ENCODE measurements at regions not wholly inside any gene's neighbourhood (a gene's known extent, or its start where the extent isn't known, plus 50 kb on each side); places are given as distances from the start of the nearest gene placed in this dataset.

DNA sequence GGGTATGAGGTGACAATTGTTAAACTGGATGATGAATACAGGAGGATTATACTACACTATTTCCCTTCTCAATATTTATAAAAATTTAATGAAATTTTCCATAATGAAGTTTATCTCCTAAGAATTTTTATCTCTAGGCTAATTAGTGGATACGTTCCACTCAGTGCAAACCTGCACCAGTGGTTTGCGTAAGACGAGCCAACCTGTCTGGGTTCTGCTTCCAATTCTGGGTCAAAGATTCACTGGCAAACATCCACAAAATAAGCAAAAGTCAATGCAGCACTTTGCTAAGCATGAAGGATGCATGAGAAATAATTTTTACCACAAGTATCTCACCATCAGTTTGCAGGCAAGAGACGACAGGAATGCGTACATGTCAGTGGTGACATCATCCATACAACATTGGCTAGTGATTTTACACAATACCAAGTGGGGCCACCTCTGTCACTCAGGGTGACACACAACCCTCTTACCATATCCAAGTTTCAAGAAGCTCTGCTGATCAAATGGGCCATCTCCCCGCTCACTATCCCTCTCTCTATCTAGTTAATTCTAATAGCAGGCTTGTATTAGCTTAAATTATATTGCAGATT is 51.7 kb downstream of the FAM50B start:
- H3K27me3 ChIP-seq (ENCODE audit: control insufficient read depth in 1 of 2, insufficient read depth in 2 of 2, low read length in 2 of 2) = peaks cover 0 to 2% of the 10 kb centered on the region in 2 donors

DNA sequence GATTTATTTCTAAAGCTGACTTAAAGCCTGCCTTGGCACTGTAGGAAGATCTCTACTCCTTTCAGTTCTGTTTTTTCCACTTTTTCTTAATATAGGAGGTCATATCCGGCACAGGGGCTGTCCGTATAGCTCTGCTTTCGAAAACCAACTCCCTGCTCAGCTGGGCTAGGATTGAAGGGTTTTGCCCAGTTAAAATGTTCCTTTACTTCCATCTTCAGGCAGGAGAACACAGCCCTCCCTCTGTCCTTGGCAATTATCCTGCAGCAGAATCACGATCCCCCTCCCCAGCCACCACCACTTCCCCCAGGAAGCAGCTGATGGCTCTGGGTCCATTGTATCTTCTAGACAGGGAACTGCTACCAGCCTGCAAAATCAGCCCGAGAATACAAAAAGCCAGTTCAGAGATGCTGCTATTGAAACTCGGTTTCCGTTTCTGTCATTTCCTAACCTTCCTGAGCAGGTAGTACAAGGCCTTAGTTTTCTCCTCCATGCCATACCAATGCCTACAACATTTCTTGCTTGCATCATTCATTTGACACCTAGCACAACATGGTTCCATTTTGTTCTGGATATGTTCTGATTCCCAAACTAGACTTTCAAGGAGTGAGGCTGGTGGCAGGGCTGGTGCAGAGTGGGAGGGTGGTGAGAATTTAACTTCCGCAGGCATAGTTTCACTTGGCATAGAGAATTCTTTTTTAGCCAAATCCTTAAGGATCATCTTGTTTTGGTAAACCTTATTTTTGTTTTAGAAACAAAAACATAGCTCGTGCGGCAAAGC is 53.9 kb downstream of the FAM50B start:
- Histone ChIP-seq H3K4me3 (ENCODE audit: low read length in 2 of 2) (no peak overlapping the region), H3K27ac (ENCODE audit: low read length) (no peak overlapping the region), H3K27me3 (ENCODE audit: control insufficient read depth in 1 of 2, insufficient read depth in 2 of 2, low read length in 2 of 2) (peaks cover 0 to 2% of the 10 kb centered on the region in 2 donors), H3K4me1 (ENCODE audit: control insufficient read depth, insufficient read depth, low read length) (no peaks in the 10 kb centered on the region), H3K9me3 (ENCODE audit: control insufficient read depth in 2 of 2, low read length in 2 of 2) (no peaks in the 10 kb centered on the region), H3K36me3 (ENCODE audit: control insufficient read depth in 2 of 2, insufficient read depth in 2 of 2, low read length in 2 of 2) (no peaks in the 10 kb centered on the region), H3K9ac (ENCODE audit: low read length in 2 of 2) (no peak overlapping the region)

More for the DNA sequence above, 51.7 kb downstream of the FAM50B start:
- no peaks in the 10 kb centered on the region for H3K9me3 ChIP-seq (ENCODE audit: control insufficient read depth in 2 of 2, low read length in 2 of 2)
- no peak overlapping the region for H3K9ac ChIP-seq (ENCODE audit: low read length in 2 of 2)
- no peak overlapping the region for H3K4me3 ChIP-seq (ENCODE audit: low read length in 2 of 2)
- no peak overlapping the region for H3K27ac ChIP-seq (ENCODE audit: low read length)
- H3K36me3 ChIP-seq (ENCODE audit: control insufficient read depth in 2 of 2, insufficient read depth in 2 of 2, low read length in 2 of 2) = no peaks in the 10 kb centered on the region
- H3K4me1 ChIP-seq (ENCODE audit: control insufficient read depth, insufficient read depth, low read length) = no peaks in the 10 kb centered on the region

DNA sequence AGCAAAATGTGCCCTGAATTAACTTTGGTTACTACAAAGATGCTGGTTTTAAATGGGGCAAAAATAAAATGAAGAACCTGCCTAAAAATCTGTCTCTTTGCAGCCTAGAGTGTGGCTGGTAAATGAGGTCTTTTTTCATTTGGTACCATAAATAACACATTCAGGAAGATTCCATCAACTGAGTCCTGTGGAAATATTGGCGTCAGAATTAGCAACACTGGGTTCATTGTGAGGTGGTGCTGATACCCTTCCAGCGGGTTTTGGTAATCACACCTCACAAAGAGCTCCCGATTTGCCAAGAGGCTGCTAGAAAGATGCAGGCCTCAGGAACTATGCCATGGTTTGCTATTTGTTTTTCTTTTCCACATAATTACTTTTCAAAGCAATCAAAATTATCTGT is 55.3 kb downstream of the FAM50B start:
- no peak overlapping the region for H3K9ac ChIP-seq (ENCODE audit: low read length in 2 of 2)
- no peak overlapping the region for H3K4me3 ChIP-seq (ENCODE audit: low read length in 2 of 2)
- no peaks in the 10 kb centered on the region for H3K4me1 ChIP-seq (ENCODE audit: control insufficient read depth, insufficient read depth, low read length)
- no peak overlapping the region for H3K27ac ChIP-seq (ENCODE audit: low read length)
- H3K27me3 ChIP-seq (ENCODE audit: control insufficient read depth in 1 of 2, insufficient read depth in 2 of 2, low read length in 2 of 2) = peaks cover 0 to 2% of the 10 kb centered on the region in 2 donors
- H3K9me3 ChIP-seq (ENCODE audit: control insufficient read depth in 2 of 2, low read length in 2 of 2) = no peaks in the 10 kb centered on the region
- no peaks in the 10 kb centered on the region for H3K36me3 ChIP-seq (ENCODE audit: control insufficient read depth in 2 of 2, insufficient read depth in 2 of 2, low read length in 2 of 2)

DNA sequence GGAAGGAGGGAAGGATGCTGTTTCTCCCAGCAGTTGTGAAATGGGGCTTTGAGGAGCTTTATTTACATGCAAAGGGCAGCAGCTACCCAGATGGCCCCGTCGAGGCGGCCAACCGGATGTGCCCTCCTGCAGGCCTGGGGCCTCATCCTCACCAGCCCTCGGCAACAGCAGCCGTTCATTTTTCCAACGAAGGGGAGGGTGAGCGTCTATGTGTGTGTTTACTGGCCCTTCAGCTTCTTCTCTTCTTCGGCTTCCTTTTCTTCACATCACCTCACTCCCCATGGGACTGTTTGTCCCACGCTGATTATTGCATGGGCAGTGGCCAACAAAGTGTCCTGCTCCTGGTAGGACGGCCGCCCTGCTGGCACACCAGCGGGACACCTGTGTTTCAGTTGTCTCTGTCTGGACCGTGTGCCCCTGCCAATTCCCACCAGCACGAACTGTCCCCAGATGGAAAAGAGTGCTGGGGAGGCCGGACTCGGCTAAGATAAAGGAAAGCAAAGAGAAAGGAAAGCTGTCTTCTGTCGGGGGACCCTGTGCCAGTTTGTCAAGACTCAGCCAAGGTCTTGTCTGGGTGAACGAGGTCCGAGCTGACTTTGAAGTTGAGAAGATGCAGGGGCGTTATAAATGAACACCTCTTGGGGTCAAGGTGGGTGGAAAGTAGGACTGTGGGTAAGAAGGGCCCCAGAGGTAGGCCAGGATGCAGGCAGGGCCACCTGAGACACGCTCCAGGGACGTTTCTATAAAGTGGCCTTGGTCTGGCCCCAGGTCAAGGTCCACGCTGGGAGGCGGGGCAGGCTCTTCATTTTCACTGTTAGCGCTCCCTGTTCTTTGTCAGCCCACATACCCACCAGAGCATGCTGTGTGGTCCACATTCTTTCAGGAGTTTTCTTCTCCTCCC is 57.0 kb downstream of the FAM50B start:
- Histone ChIP-seq H3K9me3 (ENCODE audit: control insufficient read depth in 2 of 2, low read length in 2 of 2) (no peaks in the 10 kb centered on the region), H3K9ac (ENCODE audit: low read length in 2 of 2) (no peak overlapping the region), H3K4me1 (ENCODE audit: control insufficient read depth, insufficient read depth, low read length) (peaks cover under 1% of the 10 kb centered on the region), H3K4me3 (ENCODE audit: low read length in 2 of 2) (no peak overlapping the region), H3K27ac (ENCODE audit: low read length) (no peak overlapping the region), H3K36me3 (ENCODE audit: control insufficient read depth in 2 of 2, insufficient read depth in 2 of 2, low read length in 2 of 2) (no peaks in the 10 kb centered on the region), H3K27me3 (ENCODE audit: control insufficient read depth in 1 of 2, insufficient read depth in 2 of 2, low read length in 2 of 2) (peaks cover 0 to 2% of the 10 kb centered on the region in 2 donors)

DNA sequence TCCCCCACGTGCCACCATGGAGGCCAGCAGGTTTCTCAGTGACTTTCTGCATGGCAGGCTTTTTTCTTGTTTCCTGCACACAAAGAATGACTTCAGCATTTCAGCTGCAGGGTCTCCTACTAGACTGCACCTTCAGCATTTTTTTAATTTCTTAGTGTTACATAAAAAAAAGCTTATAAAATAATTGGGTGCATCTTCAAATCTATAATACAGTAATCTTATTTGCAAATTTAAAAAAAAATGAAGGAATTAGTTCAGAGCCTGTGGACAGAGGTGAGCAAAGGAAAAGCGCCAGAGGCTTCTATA is 57.6 kb downstream of the FAM50B start:
- Histone ChIP-seq H3K4me1 (ENCODE audit: control insufficient read depth, insufficient read depth, low read length) (peaks cover 7% of the 10 kb centered on the region), H3K4me3 (ENCODE audit: low read length in 2 of 2) (no peak overlapping the region), H3K27ac (ENCODE audit: low read length) (no peak overlapping the region), H3K9me3 (ENCODE audit: control insufficient read depth in 2 of 2, low read length in 2 of 2) (no peaks in the 10 kb centered on the region), H3K27me3 (ENCODE audit: control insufficient read depth in 1 of 2, insufficient read depth in 2 of 2, low read length in 2 of 2) (peaks cover 0 to 2% of the 10 kb centered on the region in 2 donors), H3K9ac (ENCODE audit: low read length in 2 of 2) (no peak overlapping the region), H3K36me3 (ENCODE audit: control insufficient read depth in 2 of 2, insufficient read depth in 2 of 2, low read length in 2 of 2) (no peaks in the 10 kb centered on the region)

DNA sequence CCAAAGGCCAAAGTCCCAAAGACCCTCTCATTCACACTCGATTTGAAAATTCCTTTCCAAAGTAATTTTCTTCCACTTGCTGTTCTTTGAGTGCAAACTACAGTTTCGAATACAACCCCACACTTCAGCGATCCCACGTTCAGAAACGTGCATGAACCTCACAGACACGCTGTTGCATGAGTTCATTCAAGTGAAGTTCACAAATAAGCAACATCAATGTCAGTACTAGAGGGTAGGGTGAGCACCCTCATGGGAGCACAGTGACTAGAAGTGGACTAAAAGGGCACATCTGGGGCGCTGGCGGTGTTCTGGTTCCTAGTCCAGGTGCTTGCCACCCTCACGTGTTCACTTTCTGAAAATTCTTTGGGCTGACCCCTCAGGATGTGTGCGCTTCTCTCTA is 59.0 kb downstream of the FAM50B start:
- no peak overlapping the region for H3K9ac ChIP-seq (ENCODE audit: low read length in 2 of 2)
- H3K27ac ChIP-seq (ENCODE audit: low read length) = no peak overlapping the region
- peaks cover 18% of the 10 kb centered on the region for H3K4me1 ChIP-seq (ENCODE audit: control insufficient read depth, insufficient read depth, low read length)
- H3K4me3 ChIP-seq (ENCODE audit: low read length in 2 of 2) = no peak overlapping the region
- H3K36me3 ChIP-seq (ENCODE audit: control insufficient read depth in 2 of 2, insufficient read depth in 2 of 2, low read length in 2 of 2) = no peaks in the 10 kb centered on the region
- H3K9me3 ChIP-seq (ENCODE audit: control insufficient read depth in 2 of 2, low read length in 2 of 2) = no peaks in the 10 kb centered on the region
- H3K27me3 ChIP-seq (ENCODE audit: control insufficient read depth in 1 of 2, insufficient read depth in 2 of 2, low read length in 2 of 2) = no peaks in the 10 kb centered on the region

DNA sequence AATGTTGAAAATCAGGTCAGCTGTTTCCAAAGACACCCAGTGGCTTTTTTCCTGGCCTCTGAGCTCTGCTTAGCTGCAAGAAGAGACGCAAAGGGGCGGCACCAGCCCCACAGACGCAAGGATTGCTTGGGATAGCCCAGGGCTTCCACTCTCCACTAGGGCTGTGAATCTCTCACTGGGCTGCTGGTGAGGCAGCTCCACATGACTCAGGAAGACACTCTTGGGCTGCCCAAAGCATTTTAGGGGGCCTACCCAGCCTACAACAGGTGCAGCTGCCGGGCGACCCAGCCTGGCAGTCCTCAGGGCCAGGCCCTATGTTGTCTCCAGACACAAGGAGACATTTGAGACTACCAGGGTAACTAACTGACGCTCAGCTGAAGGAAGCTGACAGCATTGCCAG is 59.8 kb downstream of the FAM50B start:
- Histone ChIP-seq H3K36me3 (ENCODE audit: control insufficient read depth in 2 of 2, insufficient read depth in 2 of 2, low read length in 2 of 2) (no peaks in the 10 kb centered on the region), H3K4me3 (ENCODE audit: low read length in 2 of 2) (no peak overlapping the region), H3K4me1 (ENCODE audit: control insufficient read depth, insufficient read depth, low read length) (peaks cover 23% of the 10 kb centered on the region), H3K27ac (ENCODE audit: low read length) (no peak overlapping the region), H3K27me3 (ENCODE audit: control insufficient read depth in 1 of 2, insufficient read depth in 2 of 2, low read length in 2 of 2) (no peaks in the 10 kb centered on the region), H3K9me3 (ENCODE audit: control insufficient read depth in 2 of 2, low read length in 2 of 2) (no peaks in the 10 kb centered on the region), H3K9ac (ENCODE audit: low read length in 2 of 2) (no peak overlapping the region)

DNA sequence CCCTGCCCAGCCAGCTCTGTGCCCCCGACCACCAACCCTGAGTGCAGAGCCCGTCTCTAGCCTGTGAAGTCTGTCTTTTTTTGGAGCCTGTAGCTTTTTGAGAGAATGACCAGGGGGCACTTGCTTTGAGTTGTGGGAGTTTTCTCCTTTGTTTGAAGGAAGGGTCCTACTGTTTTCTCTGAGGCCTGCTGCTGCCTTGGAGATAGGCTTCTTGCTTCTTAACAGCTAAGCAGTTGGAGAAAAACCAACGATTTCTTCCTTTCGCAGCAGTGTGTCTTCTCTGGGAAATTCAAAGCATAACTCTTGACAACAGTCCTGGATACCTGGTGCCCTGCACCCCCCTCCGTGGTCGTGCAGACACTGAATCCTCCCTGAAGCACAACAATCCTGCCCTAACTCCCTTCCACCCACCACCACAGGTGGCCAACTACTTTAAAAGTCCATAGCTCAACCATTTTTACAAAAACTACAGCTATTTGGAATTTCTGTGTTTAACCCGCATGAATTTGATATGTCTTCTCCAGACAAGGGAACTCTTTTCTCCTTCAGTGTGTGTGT is 61.0 kb downstream of the FAM50B start:
- Histone ChIP-seq H3K27me3 (ENCODE audit: control insufficient read depth in 1 of 2, insufficient read depth in 2 of 2, low read length in 2 of 2) (no peaks in the 10 kb centered on the region), H3K27ac (ENCODE audit: low read length) (no peak overlapping the region), H3K36me3 (ENCODE audit: control insufficient read depth in 2 of 2, insufficient read depth in 2 of 2, low read length in 2 of 2) (no peaks in the 10 kb centered on the region), H3K4me1 (ENCODE audit: control insufficient read depth, insufficient read depth, low read length) (peaks cover 26% of the 10 kb centered on the region), H3K9me3 (ENCODE audit: control insufficient read depth in 2 of 2, low read length in 2 of 2) (no peaks in the 10 kb centered on the region), H3K4me3 (ENCODE audit: low read length in 2 of 2) (no peak overlapping the region), H3K9ac (ENCODE audit: low read length in 2 of 2) (no peak overlapping the region)

DNA sequence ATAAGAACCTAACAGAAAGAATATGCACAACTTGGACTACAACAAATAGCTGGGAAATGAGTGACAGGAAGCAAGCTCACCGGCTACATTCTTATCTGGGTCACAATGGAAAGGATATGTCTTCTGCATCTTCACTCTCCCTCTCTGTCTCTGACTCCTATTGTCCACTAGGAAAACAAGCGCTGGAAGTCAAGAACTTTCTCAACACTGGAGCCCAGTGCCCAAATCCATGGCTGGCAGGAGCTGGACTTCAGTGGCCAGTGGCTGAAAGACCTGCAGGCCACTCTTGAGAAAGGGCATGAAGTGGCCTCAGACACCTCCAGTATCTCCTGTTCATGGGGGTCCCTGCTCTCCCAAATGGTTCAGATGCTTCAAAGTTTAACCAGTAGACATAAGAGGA is 62.0 kb downstream of the FAM50B start:
- Histone ChIP-seq H3K9ac (ENCODE audit: low read length in 2 of 2) (no peak overlapping the region), H3K4me3 (ENCODE audit: low read length in 2 of 2) (no peak overlapping the region), H3K36me3 (ENCODE audit: control insufficient read depth in 2 of 2, insufficient read depth in 2 of 2, low read length in 2 of 2) (no peaks in the 10 kb centered on the region), H3K27ac (ENCODE audit: low read length) (no peak overlapping the region), H3K27me3 (ENCODE audit: control insufficient read depth in 1 of 2, insufficient read depth in 2 of 2, low read length in 2 of 2) (no peaks in the 10 kb centered on the region), H3K4me1 (ENCODE audit: control insufficient read depth, insufficient read depth, low read length) (peaks cover 26% of the 10 kb centered on the region), H3K9me3 (ENCODE audit: control insufficient read depth in 2 of 2, low read length in 2 of 2) (no peaks in the 10 kb centered on the region)

DNA sequence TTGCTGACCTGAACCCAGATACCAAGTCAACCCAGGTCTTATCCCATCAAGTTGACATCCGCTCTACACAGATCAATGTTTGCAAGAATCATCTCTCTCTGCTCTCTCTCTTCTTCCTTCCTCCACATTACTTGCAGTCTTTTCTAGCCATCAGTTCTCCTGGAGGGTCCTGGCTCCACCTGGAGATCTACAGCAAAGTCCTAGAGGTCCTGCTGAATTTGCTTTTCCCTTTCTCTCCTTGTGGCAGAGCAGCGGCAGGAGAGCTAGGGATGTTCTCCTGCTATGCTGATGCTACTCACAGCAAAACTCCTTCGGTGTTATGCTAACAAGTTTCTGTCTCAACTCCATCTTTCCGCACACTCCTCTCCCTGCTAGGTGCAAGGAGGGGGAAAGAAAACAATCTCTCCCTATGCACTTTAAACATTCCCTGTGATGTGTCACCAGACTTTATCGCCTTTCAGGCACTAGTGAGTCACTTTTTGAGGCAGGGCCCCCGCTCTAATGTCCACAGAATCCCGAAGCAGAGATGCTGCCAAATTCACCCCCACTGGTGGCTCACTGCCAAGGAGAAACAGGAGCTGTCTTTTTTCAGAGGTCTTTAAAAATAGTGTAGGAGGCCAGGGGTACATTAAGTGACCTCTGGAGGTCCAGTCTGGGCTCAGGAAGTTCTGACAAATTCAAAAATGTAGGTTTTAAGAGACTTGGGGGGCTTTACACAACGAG is 62.6 kb downstream of the FAM50B start:
- H3K4me1 ChIP-seq (ENCODE audit: control insufficient read depth, insufficient read depth, low read length) = peaks cover 26% of the 10 kb centered on the region
- no peak overlapping the region for H3K9ac ChIP-seq (ENCODE audit: low read length in 2 of 2)
- H3K9me3 ChIP-seq (ENCODE audit: control insufficient read depth in 2 of 2, low read length in 2 of 2) = no peaks in the 10 kb centered on the region
- peak overlapping the region in 1 of 2 donors; percentile 17 for H3K4me3 ChIP-seq (ENCODE audit: low read length in 2 of 2)
- H3K27me3 ChIP-seq (ENCODE audit: control insufficient read depth in 1 of 2, insufficient read depth in 2 of 2, low read length in 2 of 2) = no peaks in the 10 kb centered on the region
- H3K27ac ChIP-seq (ENCODE audit: low read length) = peak overlapping the region; percentile 74
- no peaks in the 10 kb centered on the region for H3K36me3 ChIP-seq (ENCODE audit: control insufficient read depth in 2 of 2, insufficient read depth in 2 of 2, low read length in 2 of 2)

All from stomach smooth muscle (tissue), 2 donors.